ENCODE measurements at regions not wholly inside any gene's neighbourhood (a gene's known extent, or its start where the extent isn't known, plus 50 kb on each side); places are given as distances from the start of the nearest gene placed in this dataset.

DNA sequence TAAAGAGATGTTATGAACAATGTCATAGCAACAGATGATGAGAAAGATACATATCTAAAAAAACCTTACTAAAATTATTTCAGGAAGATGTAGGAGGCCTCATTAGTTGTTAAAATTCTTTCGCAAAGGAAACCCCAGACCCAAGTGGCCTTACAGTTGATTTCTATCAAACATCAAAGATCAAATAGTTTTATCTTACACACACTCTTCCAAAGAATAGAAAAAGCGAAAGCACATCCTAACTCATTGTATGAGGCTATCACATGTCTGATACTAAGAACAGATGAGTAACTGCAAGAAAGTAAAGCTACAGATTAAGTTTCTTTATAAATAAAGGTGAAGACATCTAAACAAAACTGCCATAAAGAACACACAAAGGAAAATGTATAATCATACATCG is 82.9 kb upstream of the GDF10 start:
- Mint-ChIP-seq H3K4me1 (no peaks in the 10 kb centered on the region), H3K27ac (no peak overlapping the region), H3K27me3 (ENCODE audit: low read depth) (peaks cover 8% of the 10 kb centered on the region), H3K9me3 (peaks cover 8% of the 10 kb centered on the region), H3K4me3 (no peak overlapping the region), H3K36me3 (ENCODE audit: low read depth) (no peaks in the 10 kb centered on the region)
- TF ChIP-seq, protein P1, sequence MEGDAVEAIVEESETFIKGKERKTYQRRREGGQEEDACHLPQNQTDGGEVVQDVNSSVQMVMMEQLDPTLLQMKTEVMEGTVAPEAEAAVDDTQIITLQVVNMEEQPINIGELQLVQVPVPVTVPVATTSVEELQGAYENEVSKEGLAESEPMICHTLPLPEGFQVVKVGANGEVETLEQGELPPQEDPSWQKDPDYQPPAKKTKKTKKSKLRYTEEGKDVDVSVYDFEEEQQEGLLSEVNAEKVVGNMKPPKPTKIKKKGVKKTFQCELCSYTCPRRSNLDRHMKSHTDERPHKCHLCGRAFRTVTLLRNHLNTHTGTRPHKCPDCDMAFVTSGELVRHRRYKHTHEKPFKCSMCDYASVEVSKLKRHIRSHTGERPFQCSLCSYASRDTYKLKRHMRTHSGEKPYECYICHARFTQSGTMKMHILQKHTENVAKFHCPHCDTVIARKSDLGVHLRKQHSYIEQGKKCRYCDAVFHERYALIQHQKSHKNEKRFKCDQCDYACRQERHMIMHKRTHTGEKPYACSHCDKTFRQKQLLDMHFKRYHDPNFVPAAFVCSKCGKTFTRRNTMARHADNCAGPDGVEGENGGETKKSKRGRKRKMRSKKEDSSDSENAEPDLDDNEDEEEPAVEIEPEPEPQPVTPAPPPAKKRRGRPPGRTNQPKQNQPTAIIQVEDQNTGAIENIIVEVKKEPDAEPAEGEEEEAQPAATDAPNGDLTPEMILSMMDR (IDR thresholded peaks at IDR 0.05; ENCODE audit: unreplicated experiment in 3 of 3) = no peak

DNA sequence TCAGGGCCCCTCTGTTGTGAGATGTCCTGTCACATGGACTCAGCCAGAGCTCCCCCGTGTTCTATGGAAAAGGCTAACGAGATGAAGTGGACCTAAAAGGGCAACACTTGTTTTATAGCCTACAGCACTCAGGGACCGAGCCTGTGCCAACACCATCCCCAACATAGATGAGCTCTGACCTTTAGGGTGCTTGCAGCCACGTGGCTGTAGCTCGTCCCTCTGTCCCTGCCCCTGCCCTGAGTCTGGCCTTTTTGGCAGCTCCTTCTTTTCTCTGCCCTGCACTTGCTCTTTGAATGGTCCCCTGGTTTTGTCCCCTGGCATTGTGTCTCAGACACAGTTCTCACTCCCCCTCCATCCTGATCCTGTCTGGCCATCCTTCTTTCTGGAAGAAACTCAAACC is 81.2 kb upstream of the GDF10 start:
- peaks cover 8% of the 10 kb centered on the region for H3K27me3 Mint-ChIP-seq (ENCODE audit: low read depth)
- no peak overlapping the region for H3K27ac Mint-ChIP-seq
- H3K4me1 Mint-ChIP-seq = no peaks in the 10 kb centered on the region
- TF ChIP-seq, protein P1 (IDR thresholded peaks at IDR 0.05; ENCODE audit: unreplicated experiment in 3 of 3) = no peak
- no peaks in the 10 kb centered on the region for H3K9me3 Mint-ChIP-seq
- H3K36me3 Mint-ChIP-seq (ENCODE audit: low read depth) = no peaks in the 10 kb centered on the region
- H3K4me3 Mint-ChIP-seq = no peak overlapping the region

DNA sequence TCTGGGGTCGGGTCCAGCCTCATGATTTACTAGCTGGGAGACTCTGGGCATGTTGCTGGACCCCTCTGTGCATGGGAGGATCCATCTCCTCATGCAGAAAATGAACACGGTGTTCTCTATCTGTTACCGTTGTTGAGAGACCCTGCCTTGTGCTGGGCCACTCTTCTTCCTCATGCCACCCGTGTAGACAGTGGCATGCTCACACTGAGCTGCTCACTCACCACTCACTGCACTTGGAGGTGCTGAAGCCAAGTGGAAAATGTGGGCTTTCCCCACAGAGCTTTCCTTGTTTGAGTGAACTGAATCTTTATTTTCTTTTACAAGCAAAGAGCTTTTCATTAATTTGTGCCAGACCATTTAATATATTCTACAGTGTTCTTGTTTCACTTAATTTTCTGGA is 77.5 kb upstream of the GDF10 start:
- H3K4me3 Mint-ChIP-seq = no peak overlapping the region
- H3K4me1 Mint-ChIP-seq = no peaks in the 10 kb centered on the region
- H3K36me3 Mint-ChIP-seq (ENCODE audit: low read depth) = peaks cover under 1% of the 10 kb centered on the region
- peaks cover 8% of the 10 kb centered on the region for H3K27me3 Mint-ChIP-seq (ENCODE audit: low read depth)
- H3K9me3 Mint-ChIP-seq = no peaks in the 10 kb centered on the region
- TF ChIP-seq, protein P1 (IDR thresholded peaks at IDR 0.05; ENCODE audit: unreplicated experiment in 3 of 3) = no peak
- no peak overlapping the region for H3K27ac Mint-ChIP-seq

GRCh38 chr10:47223236-47223635 is 76.8 kb upstream of the GDF10 start:
- Mint-ChIP-seq H3K4me3 (no peak overlapping the region), H3K9me3 (peaks cover 5% of the 10 kb centered on the region), H3K27me3 (ENCODE audit: low read depth) (peaks cover 8% of the 10 kb centered on the region), H3K4me1 (no peaks in the 10 kb centered on the region), H3K27ac (no peak overlapping the region), H3K36me3 (ENCODE audit: low read depth) (peaks cover 3% of the 10 kb centered on the region)
- TF ChIP-seq, protein P1 (IDR thresholded peaks at IDR 0.05; ENCODE audit: unreplicated experiment in 3 of 3) = no peak

GRCh38 chr10:47224546-47225218 is 75.3 kb upstream of the GDF10 start:
- H3K27me3 Mint-ChIP-seq (ENCODE audit: low read depth) = peaks cover 8% of the 10 kb centered on the region
- H3K4me3 Mint-ChIP-seq = no peak overlapping the region
- peaks cover 3% of the 10 kb centered on the region for H3K36me3 Mint-ChIP-seq (ENCODE audit: low read depth)
- no peak overlapping the region for H3K27ac Mint-ChIP-seq
- TF ChIP-seq, protein P1 (IDR thresholded peaks at IDR 0.05; ENCODE audit: unreplicated experiment in 3 of 3) = no peak
- peaks cover 11% of the 10 kb centered on the region for H3K9me3 Mint-ChIP-seq
- H3K4me1 Mint-ChIP-seq = no peaks in the 10 kb centered on the region

DNA sequence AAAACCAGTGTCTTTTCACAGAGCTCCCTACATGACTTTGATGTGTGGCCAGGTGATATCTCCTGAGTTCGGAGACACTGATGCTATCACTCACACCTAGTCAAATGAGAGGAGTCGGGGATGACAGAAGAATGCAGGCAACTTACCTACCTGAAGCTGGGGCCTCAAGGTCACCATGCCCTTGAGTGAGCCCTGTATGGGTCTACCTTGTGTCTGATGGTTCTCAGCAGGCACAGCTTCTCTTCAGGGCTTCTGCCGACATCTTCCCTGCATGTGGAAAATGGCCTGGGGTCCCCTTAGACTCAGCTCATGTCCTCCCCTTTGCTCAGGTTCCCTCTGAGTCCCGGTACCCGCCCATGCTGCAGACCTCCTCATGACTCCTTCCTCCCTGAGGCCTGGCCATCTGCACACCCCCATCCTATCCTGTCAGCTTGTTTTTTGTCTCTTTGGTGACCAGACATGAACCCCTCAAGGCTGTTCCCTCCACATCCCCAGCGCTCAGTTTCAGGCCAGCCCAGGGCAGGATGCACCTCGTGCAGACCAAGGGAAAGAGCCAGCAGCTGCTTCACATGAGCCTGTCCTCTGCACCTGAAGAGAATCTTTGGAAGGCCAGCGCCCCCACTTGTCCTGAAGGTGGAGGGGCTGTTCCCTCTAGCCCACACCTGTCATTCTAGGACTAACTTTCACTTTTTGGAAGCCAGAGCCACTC is 74.6 kb upstream of the GDF10 start:
- Mint-ChIP-seq H3K36me3 (ENCODE audit: low read depth) (peaks cover 3% of the 10 kb centered on the region), H3K4me1 (no peaks in the 10 kb centered on the region), H3K27me3 (ENCODE audit: low read depth) (peaks cover 8% of the 10 kb centered on the region), H3K4me3 (no peak overlapping the region), H3K9me3 (peaks cover 11% of the 10 kb centered on the region), H3K27ac (no peak overlapping the region)
- TF ChIP-seq, protein P1 (IDR thresholded peaks at IDR 0.05; ENCODE audit: unreplicated experiment in 3 of 3) = no peak
